ENCODE measurements at regions not wholly inside any gene's neighbourhood (a gene's known extent, or its start where the extent isn't known, plus 50 kb on each side); places are given as distances from the start of the nearest gene placed in this dataset.
A peak's percentile ranks its signal among the peaks of the same experiment; 100 is the strongest.

DNA sequence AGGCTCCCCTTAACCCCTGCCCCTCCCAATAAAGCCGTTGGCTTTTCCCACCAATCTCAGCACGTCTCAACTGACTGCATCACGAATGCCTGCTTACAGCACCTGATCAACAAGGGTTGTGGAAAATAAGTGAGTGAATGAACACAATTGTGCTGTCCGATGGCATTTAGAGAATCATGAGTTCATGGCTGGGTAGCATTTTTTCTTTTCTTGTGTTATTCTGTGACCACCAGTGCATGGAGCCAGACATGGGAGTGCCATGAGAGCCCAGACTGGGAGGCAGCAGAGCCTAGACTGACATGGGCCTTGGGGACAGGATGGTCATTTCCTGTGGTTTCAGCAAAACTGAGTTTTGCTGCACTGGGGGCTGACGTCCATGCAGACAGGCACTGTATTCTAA lies 254.1 kb upstream of the IGFBP3 start:
- whole genome bisulfite sequencing, 2 donors = 64 to 74% methylated on average over 5 of the region's 5 CpGs
- no peak for TF ChIP-seq POLR2A (IDR thresholded peaks at IDR 0.05)
- TF ChIP-seq, protein P1, sequence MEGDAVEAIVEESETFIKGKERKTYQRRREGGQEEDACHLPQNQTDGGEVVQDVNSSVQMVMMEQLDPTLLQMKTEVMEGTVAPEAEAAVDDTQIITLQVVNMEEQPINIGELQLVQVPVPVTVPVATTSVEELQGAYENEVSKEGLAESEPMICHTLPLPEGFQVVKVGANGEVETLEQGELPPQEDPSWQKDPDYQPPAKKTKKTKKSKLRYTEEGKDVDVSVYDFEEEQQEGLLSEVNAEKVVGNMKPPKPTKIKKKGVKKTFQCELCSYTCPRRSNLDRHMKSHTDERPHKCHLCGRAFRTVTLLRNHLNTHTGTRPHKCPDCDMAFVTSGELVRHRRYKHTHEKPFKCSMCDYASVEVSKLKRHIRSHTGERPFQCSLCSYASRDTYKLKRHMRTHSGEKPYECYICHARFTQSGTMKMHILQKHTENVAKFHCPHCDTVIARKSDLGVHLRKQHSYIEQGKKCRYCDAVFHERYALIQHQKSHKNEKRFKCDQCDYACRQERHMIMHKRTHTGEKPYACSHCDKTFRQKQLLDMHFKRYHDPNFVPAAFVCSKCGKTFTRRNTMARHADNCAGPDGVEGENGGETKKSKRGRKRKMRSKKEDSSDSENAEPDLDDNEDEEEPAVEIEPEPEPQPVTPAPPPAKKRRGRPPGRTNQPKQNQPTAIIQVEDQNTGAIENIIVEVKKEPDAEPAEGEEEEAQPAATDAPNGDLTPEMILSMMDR (IDR thresholded peaks at IDR 0.05) = no peak
- H3K9me3 ChIP-seq = no peaks in the 10 kb centered on the region
- intact Hi-C loops (cut with DNase I) = no loop called here
- no peak overlapping the region for H3K27ac ChIP-seq
- no peaks in the 10 kb centered on the region for H3K36me3 ChIP-seq (replicated peaks in 1 of 2; ENCODE audit: insufficient read depth in 1 of 2, low read depth in 2 of 2)
- ATAC-seq = no peak
- no peak overlapping the region for H3K4me3 ChIP-seq
- H3K4me1 ChIP-seq = peaks cover 12% of the 10 kb centered on the region
- DNase-seq = no peak
- H3K27me3 ChIP-seq = no peaks in the 10 kb centered on the region

DNA sequence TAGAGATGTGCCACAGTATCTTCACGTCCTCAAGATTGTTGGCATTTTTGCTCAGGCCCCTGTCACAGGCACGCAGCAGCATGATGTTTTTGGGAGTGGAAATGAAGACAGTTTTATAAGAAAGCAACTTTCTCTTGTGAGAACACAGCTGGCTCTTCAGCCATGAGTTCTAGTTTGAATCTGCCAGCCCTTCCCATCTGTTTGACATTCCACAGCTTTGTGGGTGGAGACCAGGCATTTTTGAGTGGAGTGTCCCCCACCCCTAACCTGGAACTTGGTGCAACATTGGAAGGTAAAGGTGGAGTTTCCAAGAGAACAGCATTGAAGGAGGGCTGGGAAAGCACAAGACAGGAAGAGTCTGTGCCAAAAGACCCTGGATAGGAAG lies 253.1 kb upstream of the IGFBP3 start:
- H3K27ac ChIP-seq = no peak overlapping the region
- TF ChIP-seq, protein P1 (IDR thresholded peaks at IDR 0.05) = no peak
- no peak for TF ChIP-seq POLR2A (IDR thresholded peaks at IDR 0.05)
- intact Hi-C loops (cut with DNase I) = no loop called here
- H3K27me3 ChIP-seq = no peaks in the 10 kb centered on the region
- H3K9me3 ChIP-seq = no peaks in the 10 kb centered on the region
- peaks cover 22% of the 10 kb centered on the region for H3K4me1 ChIP-seq
- H3K36me3 ChIP-seq (replicated peaks in 1 of 2; ENCODE audit: insufficient read depth in 1 of 2, low read depth in 2 of 2) = no peaks in the 10 kb centered on the region
- 35 to 50% methylated on average over 2 of the region's 2 CpGs for WGBS, 2 donors
- ATAC-seq = no peak
- no peak overlapping the region for H3K4me3 ChIP-seq
- no peak for DNase-seq

DNA sequence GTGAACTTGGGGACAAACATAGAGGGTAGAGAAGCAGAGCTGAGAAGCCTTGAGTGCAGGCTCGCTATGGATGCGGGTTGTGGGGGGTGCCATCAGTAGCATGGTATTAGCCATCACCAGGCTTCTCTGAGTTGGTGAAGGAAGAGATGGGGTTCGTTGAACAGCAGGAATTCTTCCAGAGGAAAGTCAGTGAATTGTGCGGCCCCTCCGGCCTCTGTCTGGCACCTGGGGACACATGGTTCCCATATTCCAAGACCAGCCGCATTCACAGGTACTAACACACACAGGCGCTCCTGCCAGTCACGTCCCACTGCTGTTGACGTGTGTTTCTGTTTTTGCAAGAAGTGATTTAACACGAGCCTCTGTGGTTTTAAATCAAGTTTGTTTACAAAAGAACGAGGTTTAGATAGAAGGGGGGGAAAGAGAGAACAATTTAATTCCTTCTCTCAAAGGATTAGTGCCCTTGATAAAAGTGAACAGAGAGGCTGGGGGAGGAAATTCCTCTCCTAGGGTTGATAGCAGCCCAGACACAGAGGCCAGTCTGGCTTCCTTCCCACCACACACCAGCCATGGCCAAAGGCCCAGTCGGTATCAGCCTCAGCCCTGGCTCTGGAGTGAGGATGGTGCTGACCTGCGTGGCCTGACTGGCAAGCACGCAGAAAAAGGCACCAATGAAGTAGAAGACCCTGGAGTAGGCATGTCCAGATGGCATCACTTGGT lies 252.6 kb upstream of the IGFBP3 start:
- peaks cover 28% of the 10 kb centered on the region for H3K4me1 ChIP-seq
- H3K4me3 ChIP-seq = no peak overlapping the region
- TF ChIP-seq, protein P1 (IDR thresholded peaks at IDR 0.05) = no peak
- TF ChIP-seq POLR2A (IDR thresholded peaks at IDR 0.05) = no peak
- 35 to 43% methylated on average over 14 of the region's 14 CpGs for WGBS, 2 donors
- intact Hi-C loops (cut with DNase I) = no loop called here
- no peaks in the 10 kb centered on the region for H3K9me3 ChIP-seq
- H3K36me3 ChIP-seq (replicated peaks in 1 of 2; ENCODE audit: insufficient read depth in 1 of 2, low read depth in 2 of 2) = no peaks in the 10 kb centered on the region
- H3K27me3 ChIP-seq = no peaks in the 10 kb centered on the region
- DNase-seq (peak; percentile 43 to 67 (median 51)), ATAC-seq (peak; percentile 78)
- H3K27ac ChIP-seq = peak overlapping the region in 2 of 4 donors; percentile 2 to 22

DNA sequence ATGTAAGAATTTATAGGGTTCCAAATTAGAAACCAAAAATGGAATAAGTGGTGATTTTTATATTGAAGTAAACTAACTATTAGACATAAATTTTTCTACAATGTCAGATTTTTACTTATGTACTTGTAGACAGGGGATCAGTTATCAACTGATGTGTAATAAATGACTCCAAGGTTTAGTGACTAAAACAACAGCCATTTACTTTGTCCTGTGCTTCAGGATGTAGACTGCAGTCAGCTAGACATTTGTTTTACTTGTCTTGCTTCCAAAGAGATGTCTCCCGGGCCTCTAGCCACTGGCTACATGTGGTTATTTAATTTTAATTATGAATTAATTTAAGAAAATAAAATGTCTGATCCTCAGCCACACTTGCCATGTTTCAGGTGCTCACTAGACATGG lies 249.7 kb upstream of the IGFBP3 start:
- DNase-seq (no peak), ATAC-seq (no peak)
- Histone ChIP-seq H3K27ac (no peak overlapping the region), H3K9me3 (no peaks in the 10 kb centered on the region), H3K4me3 (no peak overlapping the region), H3K27me3 (no peaks in the 10 kb centered on the region), H3K36me3 (replicated peaks in 1 of 2; ENCODE audit: insufficient read depth in 1 of 2, low read depth in 2 of 2) (no peaks in the 10 kb centered on the region), H3K4me1 (peaks cover 34% of the 10 kb centered on the region)
- intact Hi-C loops (cut with DNase I) = no loop called here
- 67 to 74% methylated on average over 1 of the region's 1 CpG for WGBS, 2 donors
- TF ChIP-seq, protein P1 (IDR thresholded peaks at IDR 0.05) = no peak
- no peak for TF ChIP-seq POLR2A (IDR thresholded peaks at IDR 0.05)

DNA sequence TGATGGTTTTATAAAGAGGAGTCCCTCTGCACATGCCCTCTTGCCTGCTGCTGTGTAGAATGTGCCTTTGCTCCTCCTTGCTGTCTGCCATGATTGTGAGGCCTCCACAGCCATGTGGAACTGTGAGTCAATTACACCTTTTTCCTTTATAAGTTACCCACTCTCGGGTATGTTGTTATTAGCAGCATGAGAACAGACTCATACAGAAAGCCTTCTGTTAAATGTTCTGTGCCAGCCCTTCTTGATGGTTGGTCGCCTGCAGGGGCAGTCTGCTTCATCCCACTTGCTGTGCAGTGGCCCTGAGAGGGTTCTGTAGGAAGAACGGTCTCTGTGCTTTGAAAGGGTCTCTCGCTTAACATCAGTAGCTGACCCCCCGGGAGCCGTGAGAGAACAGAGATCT lies 248.9 kb upstream of the IGFBP3 start:
- Histone ChIP-seq H3K4me1 (peaks cover 34% of the 10 kb centered on the region), H3K4me3 (no peak overlapping the region), H3K36me3 (replicated peaks in 1 of 2; ENCODE audit: insufficient read depth in 1 of 2, low read depth in 2 of 2) (no peaks in the 10 kb centered on the region), H3K27ac (no peak overlapping the region), H3K9me3 (no peaks in the 10 kb centered on the region), H3K27me3 (no peaks in the 10 kb centered on the region)
- no peak for ATAC-seq
- intact Hi-C loops (cut with DNase I) = no loop called here
- 84 to 89% methylated on average over 6 of the region's 6 CpGs for WGBS, 2 donors
- TF ChIP-seq, protein P1 (IDR thresholded peaks at IDR 0.05) = no peak
- no peak for TF ChIP-seq POLR2A (IDR thresholded peaks at IDR 0.05)
- no peak for DNase-seq
